PC-9 (cell line): ENCODE measurements at regions not wholly inside any gene's neighbourhood (a gene's known extent, or its start where the extent isn't known, plus 50 kb on each side); places are given as distances from the start of the nearest gene placed in this dataset.

ENCODE experiments used
- BruUV-seq: library from RNA; stranded (reverse); fragments of 400-500 nt; replicated peaks from 2 replicates; lab custom pipeline; 2021; lab: Mats Ljungman, UMichigan
- CTCF ChIA-PET: fragments of 300-600 bp; sonication (Branson Sonifier 250); formaldehyde crosslinking; loops from one replicate; lab custom pipeline; 2022; ENCODE audit warnings: antibody characterized with exemption; lab: Charles Lee
- POLR2A ChIA-PET: fragments of 300-600 bp; sonication (Branson Sonifier 250); formaldehyde crosslinking; loops from one replicate; lab custom pipeline; 2022; ENCODE audit warnings: antibody characterized with exemption; ENCODE audit not compliant: unreplicated experiment; lab: Charles Lee
- DNase-seq, 2 experiments: peaks; one replicate each; pipeline versions ENCODE4 v3.0.0 to v3.0.0-alpha.2; 2015 to 2022; ENCODE audit warnings: mixed read lengths in 1 of 2
- H2AFZ ChIP-seq: fragments of 200-600 bp; sonication (generic); 2 replicates; pipeline ENCODE4 v1.8.1; 2017; ENCODE audit warnings: antibody characterized with exemption
- H3F3A ChIP-seq: fragments of 200-600 bp; sonication (generic); 2 replicates; pipeline ENCODE4 v1.8.1; 2017; ENCODE audit warnings: antibody characterized with exemption, mild to moderate bottlenecking, low read depth; ENCODE audit not compliant: insufficient read depth
- H3K27ac ChIP-seq: fragments of 200-600 bp; sonication (generic); 2 replicates; pipeline ENCODE4 v1.6.1; 2016; ENCODE audit warnings: mixed run types
- H3K27me3 ChIP-seq: fragments of 200-600 bp; sonication (generic); 2 replicates; pipeline ENCODE4 v1.6.1; 2016; ENCODE audit warnings: low read depth, mixed run types; ENCODE audit not compliant: insufficient read depth
- H3K36me3 ChIP-seq: fragments of 200-600 bp; sonication (generic); 2 replicates; pipeline ENCODE4 v1.6.1; 2016; ENCODE audit warnings: low read depth, mixed run types
- H3K4me1 ChIP-seq: fragments of 200-600 bp; sonication (generic); replicated peaks from 2 replicates; pipeline ENCODE4 v1.6.1; 2016; ENCODE audit warnings: mixed run types; ENCODE audit not compliant: insufficient read depth
- H3K4me2 ChIP-seq: fragments of 200-600 bp; sonication (generic); 2 replicates; pipeline ENCODE4 v1.6.1; 2017; ENCODE audit warnings: mixed run types
- H3K4me3 ChIP-seq: fragments of 200-600 bp; sonication (generic); 2 replicates; pipeline ENCODE4 v1.6.1; 2016; ENCODE audit warnings: mixed run types
- H3K79me2 ChIP-seq: fragments of 200-600 bp; sonication (generic); 2 replicates; pipeline ENCODE4 v1.6.1; 2017; ENCODE audit warnings: low read depth, mixed run types
- H3K9me2 ChIP-seq: fragments of 200-600 bp; sonication (generic); 2 replicates; pipeline ENCODE4 v1.8.1; 2017; ENCODE audit warnings: mild to moderate bottlenecking; ENCODE audit not compliant: insufficient read depth
- H3K9me3 ChIP-seq: fragments of 200-600 bp; sonication (generic); 2 replicates; pipeline ENCODE4 v1.8.1; 2016; ENCODE audit warnings: low read depth; ENCODE audit not compliant: insufficient read depth
- H4K20me1 ChIP-seq: fragments of 200-600 bp; sonication (generic); 2 replicates; pipeline ENCODE4 v1.8.1; 2017; ENCODE audit not compliant: insufficient read depth
- CTCF ChIP-seq: fragments of 200-600 bp; sonication (generic); conservative IDR thresholded peaks from 2 replicates; pipeline ENCODE4 v1.6.1; 2017; ENCODE audit warnings: mixed run types, antibody characterized with exemption, mild to moderate bottlenecking, moderate library complexity
- EZH2 ChIP-seq: fragments of 200-600 bp; sonication (generic); IDR thresholded peaks from 2 replicates; pipeline ENCODE4 v1.8.0; 2017; ENCODE audit warnings: antibody characterized with exemption, low read depth
- intact Hi-C: fragments of 100-400 bp; cut with micrococcal nuclease; formaldehyde crosslinking; loops from one replicate; pipeline ENCODE4 v1.10.0; 2022; ENCODE audit not compliant: unreplicated experiment

GRCh38 chr10:91683975-91684374 lies 51.1 kb upstream of the PPP1R3C start:
- ChIA-PET CTCF (no interaction called here), POLR2A (no interaction called here)
- no peaks in the 10 kb centered on the region for H3K4me1 ChIP-seq
- no peaks in the 10 kb centered on the region for H3K9me2 ChIP-seq
- H3K9me3 ChIP-seq = no peaks in the 10 kb centered on the region
- H3K4me2 ChIP-seq = no peak overlapping the region
- H3K36me3 ChIP-seq = no peaks in the 10 kb centered on the region
- DNase-seq = no peak
- H4K20me1 ChIP-seq = no peaks in the 10 kb centered on the region
- no peaks in the 10 kb centered on the region for H3F3A ChIP-seq
- no peaks in the 10 kb centered on the region for H3K79me2 ChIP-seq
- H3K27ac ChIP-seq = no peak overlapping the region
- no peak overlapping the region for H2AFZ ChIP-seq
- BruUV-seq = no TSS peak
- H3K27me3 ChIP-seq = no peaks in the 10 kb centered on the region
- no peak for TF ChIP-seq CTCF
- TF ChIP-seq EZH2 = no peak
- intact Hi-C loops = no loop called here
- no peak overlapping the region for H3K4me3 ChIP-seq

GRCh38 chr10:91682912-91683311 lies 50.0 kb upstream of the PPP1R3C start:
- TF ChIP-seq EZH2 (no peak), CTCF (no peak)
- CTCF ChIA-PET = no interaction called here
- no TSS peak for BruUV-seq

More at GRCh38 chr10:91682912-91683311, 50.0 kb upstream of the PPP1R3C start:
- Histone ChIP-seq H3F3A (no peaks in the 10 kb centered on the region), H3K36me3 (no peaks in the 10 kb centered on the region), H3K4me3 (no peak overlapping the region), H3K4me1 (no peaks in the 10 kb centered on the region), H3K27me3 (no peaks in the 10 kb centered on the region), H4K20me1 (no peaks in the 10 kb centered on the region), H2AFZ (no peak overlapping the region), H3K27ac (no peak overlapping the region), H3K9me3 (no peaks in the 10 kb centered on the region), H3K9me2 (no peaks in the 10 kb centered on the region), H3K79me2 (no peaks in the 10 kb centered on the region), H3K4me2 (no peak overlapping the region)
- intact Hi-C loops = no loop called here
- POLR2A ChIA-PET = no interaction called here
- no peak for DNase-seq
